Mesothelial cell of epicardium (in vitro differentiated cells): ENCODE measurements at regions not wholly inside any gene's neighbourhood (a gene's known extent, or its start where the extent isn't known, plus 50 kb on each side); places are given as distances from the start of the nearest gene placed in this dataset.

Experiments
- DNase-seq, 2 experiments: peaks; one replicate each; pipeline ENCODE4 v3.0.0; 2021; ENCODE audit warnings: low spot score in 2 of 2; ENCODE audit not compliant: unreplicated experiment in 2 of 2
- H3K27ac Mint-ChIP-seq: 2 replicates; pipeline ENCODE4 v1.8.0; 2021; ENCODE audit warnings: mixed read lengths
- H3K27me3 Mint-ChIP-seq: 2 replicates; pipeline ENCODE4 v1.8.0; 2021; ENCODE audit warnings: low read depth, mixed read lengths
- H3K36me3 Mint-ChIP-seq: 2 replicates; pipeline ENCODE4 v1.8.0; 2021; ENCODE audit warnings: mixed read lengths
- H3K4me1 Mint-ChIP-seq: 2 replicates; pipeline ENCODE4 v1.8.0; 2021; ENCODE audit warnings: mixed read lengths
- H3K4me3 Mint-ChIP-seq: 2 replicates; pipeline ENCODE4 v1.8.0; 2021; ENCODE audit warnings: mild to moderate bottlenecking, moderate library complexity, mixed read lengths
- H3K9me3 Mint-ChIP-seq: 2 replicates; pipeline ENCODE4 v1.8.0; 2021; ENCODE audit warnings: mixed read lengths
- CTCF ChIP-seq: fragments of 200-600 bp; sonication (generic); IDR thresholded peaks from one replicate; pipeline ENCODE4 v1.5.0; 2021; ENCODE audit warnings: antibody characterized with exemption; ENCODE audit not compliant: unreplicated experiment

- no peak for TF ChIP-seq CTCF
- Mint-ChIP-seq H3K36me3 (no peaks in the 10 kb centered on the region), H3K4me3 (no peak overlapping the region), H3K27me3 (no peaks in the 10 kb centered on the region), H3K27ac (no peak overlapping the region), H3K4me1 (no peaks in the 10 kb centered on the region), H3K9me3 (no peaks in the 10 kb centered on the region)
- no peak for DNase-seq
Measured at GRCh38 chr13:33735276-33735675, 82.7 kb upstream of the RFC3 start.

DNA sequence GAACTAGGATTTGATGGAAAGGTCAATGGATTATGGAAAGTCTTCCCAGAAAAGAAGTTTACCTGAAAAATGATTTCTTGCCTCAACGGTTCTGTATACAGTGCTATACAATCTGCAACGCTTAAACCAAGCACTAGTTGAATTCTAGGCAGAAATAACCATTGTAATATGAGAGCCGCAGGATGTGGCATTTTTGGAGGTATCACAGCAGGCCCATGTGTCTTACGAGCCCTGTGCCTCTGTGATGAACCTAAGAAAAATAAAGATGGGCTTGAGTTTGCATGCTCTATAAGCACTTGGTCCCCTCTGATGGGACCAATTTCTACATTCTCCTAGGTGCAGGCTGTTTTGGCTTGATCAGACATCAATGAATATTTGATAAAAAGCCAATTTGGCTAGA is 78.7 kb upstream of the RFC3 start:
- no peak overlapping the region for H3K4me3 Mint-ChIP-seq
- no peak overlapping the region for H3K27ac Mint-ChIP-seq
- no peaks in the 10 kb centered on the region for H3K4me1 Mint-ChIP-seq
- no peak for TF ChIP-seq CTCF
- H3K36me3 Mint-ChIP-seq: no peaks in the 10 kb centered on the region
- peaks cover 4% of the 10 kb centered on the region for H3K9me3 Mint-ChIP-seq
- DNase-seq: no peak
- no peaks in the 10 kb centered on the region for H3K27me3 Mint-ChIP-seq

DNA sequence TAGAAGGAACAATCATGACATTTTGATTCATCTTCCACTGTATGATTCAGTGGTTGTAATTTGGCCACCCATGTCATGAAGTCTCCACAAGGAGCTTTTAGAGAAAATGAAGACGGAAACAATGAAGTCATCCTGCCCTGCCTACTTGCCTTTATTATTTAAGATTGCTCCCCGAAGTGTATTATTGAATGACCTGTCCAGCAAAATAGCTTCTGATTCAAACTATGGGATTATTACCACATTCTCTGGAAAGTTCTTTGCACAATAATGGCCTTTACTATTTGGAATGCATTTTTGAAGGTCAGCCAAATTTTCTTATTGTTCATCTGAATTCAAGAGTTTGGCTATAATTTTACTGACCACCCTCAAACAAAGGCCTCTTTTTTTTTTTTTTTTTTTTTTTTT is 77.8 kb upstream of the RFC3 start:
- Mint-ChIP-seq H3K4me1 (peaks cover 4% of the 10 kb centered on the region), H3K36me3 (no peaks in the 10 kb centered on the region), H3K27ac (no peak overlapping the region), H3K4me3 (no peak overlapping the region), H3K27me3 (no peaks in the 10 kb centered on the region), H3K9me3 (peaks cover 4% of the 10 kb centered on the region)
- TF ChIP-seq CTCF: no peak
- DNase-seq: no peak

DNA sequence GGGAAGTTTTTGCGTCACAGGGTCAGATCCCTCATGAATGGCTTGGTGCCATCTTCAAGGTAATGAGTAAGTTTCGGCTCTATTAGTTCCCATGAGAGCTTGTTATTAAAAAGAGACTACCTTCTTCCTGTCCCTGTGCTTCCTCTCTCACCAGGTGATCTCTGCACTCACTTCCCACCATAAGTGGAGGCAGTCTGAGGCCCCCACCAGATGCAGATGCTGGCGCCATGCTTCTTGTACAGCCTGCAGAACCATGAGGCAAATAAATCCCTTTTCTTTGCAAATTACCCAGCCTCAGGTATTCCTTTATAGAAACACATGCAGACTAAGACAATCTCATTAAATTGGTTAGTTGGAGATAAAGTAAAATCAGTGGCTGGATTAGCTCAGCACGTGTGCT is 75.6 kb upstream of the RFC3 start:
- H3K4me1 Mint-ChIP-seq: peaks cover 4% of the 10 kb centered on the region
- no peak overlapping the region for H3K27ac Mint-ChIP-seq
- TF ChIP-seq CTCF: no peak

GRCh38 chr13:33743438-33744368 is 74.2 kb upstream of the RFC3 start:
- Mint-ChIP-seq H3K27ac (no peak overlapping the region), H3K9me3 (peaks cover 4% of the 10 kb centered on the region)
- no peak for DNase-seq

More for the DNA sequence above, 75.6 kb upstream of the RFC3 start:
- Mint-ChIP-seq H3K36me3 (no peaks in the 10 kb centered on the region), H3K27me3 (no peaks in the 10 kb centered on the region), H3K4me3 (no peak overlapping the region), H3K9me3 (peaks cover 4% of the 10 kb centered on the region)
- DNase-seq: no peak

More at GRCh38 chr13:33743438-33744368, 74.2 kb upstream of the RFC3 start:
- Mint-ChIP-seq H3K27me3 (no peaks in the 10 kb centered on the region), H3K4me1 (peaks cover 4% of the 10 kb centered on the region), H3K36me3 (no peaks in the 10 kb centered on the region), H3K4me3 (no peak overlapping the region)
- TF ChIP-seq CTCF: no peak
